GM10847 (cell line): ENCODE measurements at regions not wholly inside any gene's neighbourhood (a gene's known extent, or its start where the extent isn't known, plus 50 kb on each side); places are given as distances from the start of the nearest gene placed in this dataset.

Experiments used
- POLR2A ChIP-seq: IDR thresholded peaks from 2 replicates; pipeline ENCODE4 v1.6.1; 2011; ENCODE audit not compliant: insufficient read length; ENCODE audit errors: extremely low read depth

DNA sequence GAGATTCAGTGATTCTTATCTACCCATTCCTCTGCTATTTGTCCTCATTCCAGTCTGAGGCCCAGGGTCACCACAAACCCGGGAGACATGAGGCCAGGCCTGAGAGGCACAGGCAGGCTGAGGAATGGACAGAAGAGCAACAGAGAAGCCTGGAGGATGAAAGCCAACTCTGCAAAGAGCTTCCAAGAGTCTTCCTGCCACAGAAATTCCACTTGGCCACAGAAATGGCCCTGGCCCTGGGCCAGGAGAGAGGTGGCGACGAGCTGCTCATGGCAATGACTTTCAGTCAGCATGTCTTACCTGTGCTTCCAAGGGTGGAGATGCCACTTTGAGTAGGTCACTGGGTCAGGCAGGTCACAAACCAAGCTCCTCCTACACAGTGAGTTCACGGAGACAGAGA is 155.3 kb upstream of the PKDCC start:
- TF ChIP-seq POLR2A = no peak

DNA sequence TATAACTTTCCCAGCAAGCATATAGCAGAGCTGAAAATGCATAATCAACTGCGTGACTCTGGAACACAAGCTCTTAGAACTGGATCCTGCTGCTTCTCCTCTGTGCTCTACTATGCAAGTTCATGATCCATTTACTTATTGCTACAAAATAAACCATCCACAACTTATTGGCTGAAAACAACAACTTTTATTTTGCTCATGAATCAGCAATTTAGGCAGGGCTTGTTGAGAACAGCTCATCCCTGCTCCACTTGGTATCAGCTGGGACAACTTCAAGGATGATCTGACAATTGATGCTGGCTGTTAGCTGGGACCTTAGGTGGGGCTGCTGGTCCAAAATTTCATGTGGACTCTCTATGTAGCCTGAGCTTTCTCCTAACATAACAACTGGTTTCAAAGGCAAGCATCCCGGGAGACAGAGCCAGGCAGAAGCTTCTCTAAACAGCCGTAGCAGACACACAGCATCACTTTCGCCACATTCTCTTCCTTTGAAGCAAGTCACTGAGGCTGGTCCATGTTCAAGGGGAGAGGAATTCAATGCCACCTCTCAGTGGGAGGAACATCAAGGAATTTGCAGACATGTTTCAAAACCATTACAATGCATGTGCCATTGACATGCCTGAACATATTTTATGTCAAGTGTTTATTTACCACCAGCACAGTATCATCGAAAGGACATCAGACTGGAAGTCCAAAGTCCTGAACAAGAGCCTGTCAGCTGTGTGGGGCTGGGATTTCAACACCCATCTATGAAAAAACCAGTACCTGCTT is 153.1 kb upstream of the PKDCC start:
- no peak for TF ChIP-seq POLR2A

DNA sequence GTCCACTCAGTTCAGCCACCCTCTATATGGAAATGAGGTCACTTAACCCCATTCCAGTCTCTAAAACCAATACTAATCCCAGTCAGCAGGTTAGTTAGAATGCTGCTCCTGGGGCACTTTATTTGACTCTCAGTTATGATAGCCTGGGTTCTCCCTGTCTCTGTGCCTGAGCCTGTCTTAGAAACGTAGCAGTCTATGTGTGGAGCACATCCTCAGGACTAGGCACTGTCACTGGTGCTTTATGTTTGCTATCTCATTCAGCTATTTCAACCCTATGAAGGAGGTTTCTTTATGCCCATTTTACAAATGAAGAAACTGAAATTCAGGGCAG is 152.5 kb upstream of the PKDCC start:
- no peak for TF ChIP-seq POLR2A

GRCh38 chr2:41896186-41896846 is 151.5 kb upstream of the PKDCC start:
- TF ChIP-seq POLR2A = no peak

DNA sequence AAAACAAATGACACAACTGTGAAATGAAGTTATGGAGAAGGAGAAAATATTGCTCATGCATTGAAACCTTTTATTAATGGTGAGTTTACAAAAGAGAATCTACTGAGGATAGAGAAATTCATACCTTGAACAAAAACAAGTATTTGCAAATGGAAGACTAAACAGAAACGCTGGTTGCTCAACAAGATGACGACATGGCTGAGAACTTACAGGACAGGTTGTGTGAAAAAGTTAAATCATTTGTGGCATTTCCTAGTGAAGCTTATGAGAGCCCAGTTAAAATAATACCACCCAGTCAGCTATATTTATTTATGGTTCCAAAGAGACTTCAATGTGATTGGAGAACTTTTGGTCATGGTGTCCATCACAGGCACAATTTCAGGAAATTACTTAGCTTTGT is 148.6 kb upstream of the PKDCC start:
- no peak for TF ChIP-seq POLR2A

GRCh38 chr2:41900101-41900577 is 147.7 kb upstream of the PKDCC start:
- TF ChIP-seq POLR2A = no peak

DNA sequence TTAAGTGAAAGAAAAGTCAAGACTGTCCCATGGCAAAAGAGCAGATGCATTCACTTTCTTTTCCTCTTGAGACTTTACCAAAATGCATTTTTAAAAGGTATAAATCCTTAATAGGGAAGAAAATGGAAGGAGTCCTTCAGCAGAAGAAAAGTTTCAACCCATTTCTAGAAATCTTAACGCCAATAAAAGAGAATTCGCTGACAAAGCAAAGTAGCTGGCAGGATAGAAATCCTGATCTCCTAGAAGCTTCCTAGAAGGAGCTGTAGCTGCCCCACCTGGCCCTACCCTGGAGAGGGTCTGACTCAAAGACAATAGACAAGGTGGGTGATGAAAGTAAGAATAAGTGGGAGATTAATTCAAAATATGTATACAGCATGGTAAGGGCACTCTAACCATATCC is 144.9 kb upstream of the PKDCC start:
- no peak for TF ChIP-seq POLR2A

DNA sequence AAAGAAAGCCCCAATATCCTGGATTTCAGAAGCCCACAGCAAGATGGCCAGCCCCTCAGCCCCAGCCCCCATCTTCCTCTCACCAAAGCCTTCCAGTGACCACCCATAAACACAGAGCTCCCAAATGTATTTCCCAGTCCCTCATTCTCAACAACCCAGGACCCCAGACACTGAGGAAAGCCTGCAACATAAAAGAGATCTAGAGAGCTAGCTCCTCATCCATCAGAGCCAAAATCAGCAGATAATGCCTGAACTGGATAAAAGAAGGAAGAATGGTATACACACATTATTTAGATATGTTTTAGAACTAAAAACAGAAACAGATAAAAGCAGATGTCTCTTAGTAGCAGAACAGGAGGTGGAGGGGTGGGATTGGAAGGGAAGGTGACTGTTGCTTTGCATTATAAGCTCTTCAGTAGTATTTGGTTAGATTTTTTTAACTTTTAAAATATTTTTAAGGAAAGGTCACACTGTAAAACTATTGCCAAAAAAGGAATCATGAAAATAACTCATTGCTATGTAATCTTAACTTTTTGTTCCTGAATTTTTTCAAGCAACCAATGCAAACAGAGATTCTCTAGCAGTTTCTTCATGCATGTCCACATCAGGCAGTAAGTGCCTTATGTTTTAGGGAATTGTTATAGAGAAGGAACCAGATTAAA is 144.2 kb upstream of the PKDCC start:
- no peak for TF ChIP-seq POLR2A

DNA sequence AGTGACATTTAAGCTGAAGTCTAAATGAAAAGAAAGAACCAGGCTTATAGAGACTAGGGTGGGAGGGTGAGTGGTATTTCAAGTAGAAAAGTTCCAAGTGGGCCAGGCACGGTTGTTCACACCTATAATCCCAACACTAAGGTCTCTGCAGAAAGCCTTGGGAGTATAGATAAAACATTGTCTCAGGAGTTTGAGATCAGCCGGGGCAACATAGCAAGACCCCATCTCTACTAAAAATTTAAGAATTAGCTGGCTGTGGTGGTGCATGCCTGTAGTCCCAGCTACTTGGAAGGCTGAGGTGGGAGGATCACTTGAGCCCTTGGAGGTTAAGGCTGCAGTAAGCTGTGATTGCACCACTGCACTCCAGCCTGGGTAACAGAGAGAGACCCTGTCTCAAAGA is 143.4 kb upstream of the PKDCC start:
- TF ChIP-seq POLR2A = no peak

- no peak for TF ChIP-seq POLR2A
These were observed 142.1 kb upstream of the PKDCC start for GRCh38 chr2:41905597-41906337.

GRCh38 chr2:41906338-41906725 is 141.5 kb upstream of the PKDCC start:
- TF ChIP-seq POLR2A = no peak

- TF ChIP-seq POLR2A = no peak
These were observed 140.7 kb upstream of the PKDCC start for GRCh38 chr2:41907141-41907540.

- TF ChIP-seq POLR2A = no peak
These were observed 140.0 kb upstream of the PKDCC start for GRCh38 chr2:41907771-41908207.

- no peak for TF ChIP-seq POLR2A
These were observed 139.5 kb upstream of the PKDCC start for GRCh38 chr2:41908349-41908748.

DNA sequence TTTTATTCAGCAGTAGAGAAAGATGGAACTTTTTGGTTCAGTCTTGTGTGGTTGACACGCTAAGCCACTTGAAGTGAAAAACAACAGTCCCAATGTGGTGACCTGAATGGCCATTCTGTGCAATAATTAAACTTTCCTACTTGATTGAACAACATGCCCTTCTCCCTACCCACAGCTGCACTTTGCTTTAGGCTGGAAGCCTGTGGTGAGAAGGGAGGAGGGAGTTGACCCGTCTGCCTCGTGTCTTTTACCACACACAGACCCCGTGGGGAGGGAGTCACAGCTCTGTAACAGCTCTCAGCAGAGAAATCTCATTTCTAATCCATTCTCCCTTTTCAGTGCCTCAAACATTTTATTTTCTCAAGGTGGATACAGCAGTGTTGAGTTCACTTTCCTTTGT is 138.2 kb upstream of the PKDCC start:
- TF ChIP-seq POLR2A = no peak

DNA sequence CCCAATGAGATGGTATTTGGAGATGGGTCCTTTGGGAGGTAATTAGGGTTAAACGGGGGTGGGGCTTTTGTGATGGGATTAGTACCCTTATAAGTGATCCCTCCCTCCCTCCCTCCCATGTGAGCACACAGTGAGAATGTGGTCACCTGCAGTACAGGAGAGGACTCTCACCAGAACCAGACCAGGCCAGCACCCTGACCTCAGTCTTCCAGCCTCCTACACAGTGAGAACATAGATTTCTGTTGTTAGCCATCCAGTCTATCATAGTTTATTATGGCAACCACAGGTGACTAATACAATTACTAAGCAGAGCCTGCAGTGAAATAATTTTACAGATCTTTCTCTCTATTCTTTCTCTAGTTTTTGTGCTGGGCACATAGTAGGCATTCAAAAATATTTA is 137.7 kb upstream of the PKDCC start:
- TF ChIP-seq POLR2A = no peak

- TF ChIP-seq POLR2A = no peak
These were observed 136.8 kb upstream of the PKDCC start for GRCh38 chr2:41911033-41911432.
